AG04450 (cell line): ENCODE measurements at regions not wholly inside any gene's neighbourhood (a gene's known extent, or its start where the extent isn't known, plus 50 kb on each side); places are given as distances from the start of the nearest gene placed in this dataset.

Experiments
- CTCF ChIA-PET: fragments of 300-600, 350-600 bp; formaldehyde crosslinking; extraction: SDS; loops from one replicate; lab custom pipeline; 2022; ENCODE audit warnings: antibody characterized with exemption, inconsistent platforms; lab: Charles Lee
- POLR2A ChIA-PET: fragments of 350-600 bp; formaldehyde crosslinking; extraction: SDS; loops from one replicate; lab custom pipeline; 2021; ENCODE audit warnings: antibody characterized with exemption, inconsistent platforms; lab: Yijun Ruan, JAX
- DNase-seq: peaks from one replicate; pipeline ENCODE4 v3.0.0-alpha.2; 2011; ENCODE audit warnings: low read depth, low spot score
- H3K27ac ChIP-seq: one replicate; pipeline ENCODE4 v1.5.1; 2012; ENCODE audit warnings: low read depth, low read length, control low read depth
- H3K27me3 ChIP-seq: one replicate; pipeline ENCODE4 v1.6.0; 2012; ENCODE audit warnings: low read length; ENCODE audit not compliant: control insufficient read depth, insufficient read depth
- H3K4me3 ChIP-seq: 2 replicates; pipeline ENCODE4 v1.5.1; 2011; ENCODE audit warnings: mild to moderate bottlenecking, low read depth, low read length, control low read depth
- H3K9me3 ChIP-seq: 2 replicates; pipeline ENCODE4 v1.5.1; 2012; ENCODE audit warnings: low read length; ENCODE audit not compliant: control insufficient read depth, insufficient read depth
- CTCF ChIP-seq: IDR thresholded peaks from 2 replicates; pipeline ENCODE4 v1.5.1; 2011; ENCODE audit warnings: low read depth, low read length, control low read depth, inconsistent platforms

- Histone ChIP-seq H3K27ac (no peak overlapping the region), H3K9me3 (no peaks in the 10 kb centered on the region), H3K27me3 (no peaks in the 10 kb centered on the region), H3K4me3 (no peak overlapping the region)
- ChIA-PET POLR2A (no interaction called here), CTCF (no interaction called here)
- TF ChIP-seq CTCF: no peak
- DNase-seq: no peak
Observed at GRCh38 chr2:41432459-41432858, 615.4 kb upstream of the PKDCC start.

GRCh38 chr2:41434991-41435390 is 612.8 kb upstream of the PKDCC start:
- no peak overlapping the region for H3K27ac ChIP-seq
- DNase-seq: no peak
- H3K27me3 ChIP-seq: no peaks in the 10 kb centered on the region
- POLR2A ChIA-PET: no interaction called here
- CTCF ChIA-PET: no interaction called here
- H3K4me3 ChIP-seq: no peak overlapping the region
- no peaks in the 10 kb centered on the region for H3K9me3 ChIP-seq
- TF ChIP-seq CTCF: no peak

GRCh38 chr2:41441958-41442357 is 605.9 kb upstream of the PKDCC start:
- Histone ChIP-seq H3K9me3 (no peaks in the 10 kb centered on the region), H3K27ac (no peak overlapping the region), H3K4me3 (no peak overlapping the region), H3K27me3 (no peaks in the 10 kb centered on the region)
- DNase-seq: no peak
- POLR2A ChIA-PET: no interaction called here
- TF ChIP-seq CTCF: no peak
- CTCF ChIA-PET: no interaction called here

GRCh38 chr2:41445865-41446264 is 602.0 kb upstream of the PKDCC start:
- CTCF ChIA-PET: no interaction called here
- DNase-seq: no peak
- no peak for TF ChIP-seq CTCF
- Histone ChIP-seq H3K9me3 (no peaks in the 10 kb centered on the region), H3K27ac (no peak overlapping the region), H3K4me3 (no peak overlapping the region), H3K27me3 (no peaks in the 10 kb centered on the region)
- POLR2A ChIA-PET: no interaction called here

GRCh38 chr2:41446266-41446665 is 601.6 kb upstream of the PKDCC start:
- Histone ChIP-seq H3K9me3 (no peaks in the 10 kb centered on the region), H3K27me3 (no peaks in the 10 kb centered on the region), H3K27ac (no peak overlapping the region), H3K4me3 (no peak overlapping the region)
- TF ChIP-seq CTCF: no peak
- POLR2A ChIA-PET: no interaction called here
- DNase-seq: no peak
- CTCF ChIA-PET: no interaction called here
